ENCODE measurements at regions not wholly inside any gene's neighbourhood (a gene's known extent, or its start where the extent isn't known, plus 50 kb on each side); places are given as distances from the start of the nearest gene placed in this dataset.

GRCh38 chr1:166616206-166616605 lies 223.1 kb upstream of the POGK start:
- ChIA-PET CTCF (ENCODE audit: low intra/inter-chr PET ratio, low total read pairs) (no interaction called here), POLR2A (no interaction called here)
- Histone ChIP-seq H3K79me2 (ENCODE audit: insufficient read depth, low read length) (no peaks in the 10 kb centered on the region), H3K9me3 (ENCODE audit: low read length) (no peaks in the 10 kb centered on the region), H3K4me2 (ENCODE audit: low read depth, low read length) (no peak overlapping the region), H4K20me1 (ENCODE audit: insufficient read depth, low read length) (no peaks in the 10 kb centered on the region), H3K27me3 (ENCODE audit: control insufficient read depth in 1 of 2, insufficient read depth in 2 of 2, low read length in 2 of 2) (no peaks in the 10 kb centered on the region; a peak in 1 of 5 replicates), H2AFZ (ENCODE audit: low read length) (no peak overlapping the region), H3K4me1 (ENCODE audit: insufficient read depth, low read length) (no peaks in the 10 kb centered on the region), H3K27ac (ENCODE audit: extremely low read length, insufficient read depth, low read length) (no peak overlapping the region), H3K36me3 (replicated peaks in 1 of 2; ENCODE audit: control insufficient read depth in 1 of 2, insufficient read depth in 2 of 2, low read length in 2 of 2) (no peaks in the 10 kb centered on the region), H3K9ac (ENCODE audit: insufficient read depth, low read depth, low read length) (no peak overlapping the region), H3K4me3 (replicated peaks in 1 of 3; ENCODE audit: insufficient read depth in 1 of 3, low read depth in 2 of 3, low read length in 3 of 3) (no peak overlapping the region)
- FAIRE-seq, result no peak
- no peak for ATAC-seq
- intact Hi-C loops (cut with micrococcal nuclease; ENCODE audit: unreplicated experiment) (no loop called here), in situ Hi-C loops (cut with HindIII; ENCODE audit: extremely low pct_ligation_motif_present, low pct_unique_long_range_greater_than_20kb) (no loop called here)
- DNase-seq (ENCODE audit: low spot score), result no peak
- no peak for TF ChIP-seq ARID3A (IDR thresholded peaks at IDR 0.05; ENCODE audit: low read depth, low read length)
- no peak for TF ChIP-seq ZNF646 (CRISPR knock-in tag; IDR thresholded peaks at IDR 0.05)
- no peak for TF ChIP-seq ZNF30 (CRISPR knock-in tag; IDR thresholded peaks at IDR 0.05)
- no peak for TF ChIP-seq ZNF24 (IDR thresholded peaks at IDR 0.05)
- no peak for TF ChIP-seq ZNF292 (CRISPR knock-in tag; IDR thresholded peaks at IDR 0.05; ENCODE audit: borderline replicate concordance, low read depth)
- TF ChIP-seq ZBTB37 (CRISPR knock-in tag; IDR thresholded peaks at IDR 0.05), result no peak
- TF ChIP-seq TEAD3 (CRISPR knock-in tag; optimal IDR thresholded peaks at IDR 0.05; ENCODE audit: borderline replicate concordance), result no peak
- TF ChIP-seq ASH2L (IDR thresholded peaks at IDR 0.05; ENCODE audit: insufficient read length, low read depth, low read length), result no peak
- no peak for TF ChIP-seq SNAI1 (CRISPR knock-in tag; IDR thresholded peaks at IDR 0.05; ENCODE audit: borderline replicate concordance)
- peak; percentile 78 for TF ChIP-seq NFE2L2 (IDR thresholded peaks at IDR 0.05; ENCODE audit: low read length)
- no peak for TF ChIP-seq ARNT2 (CRISPR knock-in tag; IDR thresholded peaks at IDR 0.05; ENCODE audit: low read depth)
- TF ChIP-seq MAFK (conservative IDR thresholded peaks at IDR 0.05 in 1 of 2, IDR thresholded peaks at IDR 0.05 in 1 of 2; ENCODE audit: low read length in 2 of 2), result peak; percentile 95 to 98
- no peak for TF ChIP-seq ZNF547 (CRISPR knock-in tag; IDR thresholded peaks at IDR 0.05)
- TF ChIP-seq MAFF (IDR thresholded peaks at IDR 0.05; ENCODE audit: low read depth, low read length), result peak; percentile 96
- WGBS (ENCODE audit: low lambda C conversion rate), result 55% methylated on average over 1 of the region's 1 CpG
- no TSS peak for BruUV-seq (replicated peaks)

All from HepG2 (cell line).